ENCODE measurements at regions not wholly inside any gene's neighbourhood (a gene's known extent, or its start where the extent isn't known, plus 50 kb on each side); places are given as distances from the start of the nearest gene placed in this dataset.

DNA sequence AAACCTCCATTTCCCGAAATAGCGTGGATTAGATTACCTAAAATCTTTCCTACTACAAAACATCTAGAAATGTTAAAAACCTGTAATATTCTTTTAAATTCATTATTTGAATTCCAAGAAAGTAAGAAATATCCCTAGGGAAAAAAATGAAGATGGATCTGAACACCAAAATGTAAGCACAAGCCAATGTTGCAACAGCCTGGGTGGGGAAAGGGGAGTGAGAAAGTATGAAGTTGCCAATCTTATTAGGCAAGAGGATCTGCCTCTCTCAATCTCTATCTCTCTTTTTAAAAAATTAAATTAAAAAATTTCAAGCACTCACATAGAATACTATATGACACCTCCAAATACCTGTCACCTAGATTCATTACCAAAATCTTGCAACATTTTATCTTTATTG is 74.9 kb upstream of the IRF2BP2 start:
- CTCF ChIA-PET, result no interaction called here
- POLR2A ChIA-PET, result no interaction called here

- CTCF ChIA-PET, result no interaction called here
- POLR2A ChIA-PET, result no interaction called here
These were observed 74.1 kb upstream of the IRF2BP2 start for GRCh38 chr1:234683861-234684632.

GRCh38 chr1:234683127-234683860 is 73.3 kb upstream of the IRF2BP2 start:
- ChIA-PET CTCF (no interaction called here), POLR2A (no interaction called here)

- CTCF ChIA-PET, result no interaction called here
- POLR2A ChIA-PET, result no interaction called here
These were observed 72.0 kb upstream of the IRF2BP2 start for GRCh38 chr1:234681990-234682389.

GRCh38 chr1:234681065-234681464 is 71.1 kb upstream of the IRF2BP2 start:
- POLR2A ChIA-PET, result no interaction called here
- CTCF ChIA-PET, result no interaction called here

GRCh38 chr1:234680331-234680904 is 70.4 kb upstream of the IRF2BP2 start:
- POLR2A ChIA-PET, result no interaction called here

DNA sequence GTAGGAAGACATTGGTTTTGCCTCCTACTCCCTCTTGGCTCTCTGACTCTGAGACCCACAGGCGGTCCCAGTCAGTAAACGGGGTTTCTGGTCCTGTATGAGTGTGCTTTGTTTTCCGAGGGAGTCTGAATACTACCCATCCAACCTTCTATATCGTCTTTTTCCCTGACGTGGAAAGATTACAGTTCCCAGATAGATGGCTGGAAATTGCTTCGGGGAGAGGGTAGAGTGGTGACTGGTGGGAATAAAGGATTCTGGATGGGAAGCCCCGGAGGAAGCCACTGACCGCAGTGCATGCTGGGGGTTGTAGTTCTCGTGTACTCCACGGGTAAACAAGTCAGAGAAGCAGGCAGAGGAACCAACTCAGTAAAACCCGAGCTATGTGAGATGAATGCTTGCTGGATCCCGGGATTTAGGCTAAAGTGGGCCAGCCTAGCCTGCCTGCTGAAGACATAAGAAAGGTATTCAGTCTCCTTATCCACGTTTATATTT is 66.2 kb upstream of the IRF2BP2 start:
- ChIA-PET POLR2A (no interaction called here), CTCF (no interaction called here)

More at GRCh38 chr1:234680331-234680904, 70.4 kb upstream of the IRF2BP2 start:
- CTCF ChIA-PET, result no interaction called here

DNA sequence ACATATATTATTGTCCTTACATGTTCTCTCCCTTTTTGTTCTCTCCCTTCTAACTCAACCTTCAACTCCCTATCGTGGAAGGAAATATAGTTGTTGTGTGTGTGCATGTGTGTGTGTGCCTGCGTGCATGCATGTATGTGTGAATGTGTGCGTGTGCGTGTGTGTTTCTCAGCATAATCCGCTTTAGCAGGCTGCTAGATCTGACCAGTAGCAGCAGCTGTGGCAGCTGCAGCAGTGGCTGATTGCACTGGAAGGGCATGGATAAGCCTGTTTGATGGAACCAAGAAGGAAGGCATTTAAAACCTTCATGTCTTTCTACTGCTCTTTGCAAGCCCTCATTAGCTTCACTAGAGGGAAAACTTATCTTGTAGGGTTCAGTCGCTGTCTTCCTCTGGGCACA is 65.6 kb upstream of the IRF2BP2 start:
- ChIA-PET POLR2A (no interaction called here), CTCF (no interaction called here)

GRCh38 chr1:234675006-234675405 is 65.0 kb upstream of the IRF2BP2 start:
- CTCF ChIA-PET, result no interaction called here
- POLR2A ChIA-PET, result no interaction called here

- CTCF ChIA-PET, result no interaction called here
- POLR2A ChIA-PET, result no interaction called here
These were observed 64.3 kb upstream of the IRF2BP2 start for GRCh38 chr1:234674218-234674815.

DNA sequence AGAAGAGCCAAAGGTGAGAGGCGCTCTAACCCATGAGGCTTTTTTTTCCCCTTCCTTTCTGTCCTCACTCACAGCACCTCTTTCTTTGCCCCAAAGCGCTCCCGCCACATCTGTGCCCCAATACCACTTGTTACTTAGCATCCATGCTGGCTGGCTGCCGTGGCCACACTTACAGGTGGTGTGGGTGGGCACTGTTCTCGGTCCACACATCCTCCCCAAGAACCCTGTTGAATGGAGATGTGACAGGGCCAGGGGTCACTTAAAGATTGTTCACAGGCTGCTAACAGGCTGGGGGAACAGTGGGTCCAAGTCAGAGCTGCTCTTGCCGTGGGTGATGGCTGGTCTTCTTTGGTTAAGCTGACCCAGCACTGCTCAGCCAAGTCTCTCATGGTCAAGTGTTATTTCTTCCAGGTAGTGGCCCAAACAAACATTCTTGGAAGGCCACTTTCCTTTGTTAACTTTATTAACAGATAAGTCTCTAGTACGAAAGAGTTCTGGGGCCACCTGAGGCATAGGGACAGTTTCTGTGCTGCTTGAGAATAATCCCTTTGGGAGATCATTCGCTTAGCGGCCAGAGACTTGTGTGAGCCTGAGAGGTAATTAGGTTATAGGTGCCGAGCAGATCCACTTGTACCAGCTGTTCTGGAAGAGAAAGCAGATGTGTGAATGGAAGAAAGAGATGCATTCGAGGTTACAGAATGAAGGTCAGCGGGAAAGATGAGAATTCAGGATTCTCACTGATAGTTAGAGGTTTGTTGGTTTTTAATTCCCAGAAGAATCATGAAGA is 62.6 kb upstream of the IRF2BP2 start:
- CTCF ChIA-PET, result no interaction called here
- POLR2A ChIA-PET, result no interaction called here

- ChIA-PET POLR2A (no interaction called here), CTCF (no interaction called here)
These were observed 61.1 kb upstream of the IRF2BP2 start for GRCh38 chr1:234670967-234671626.

GRCh38 chr1:234669499-234669898 is 59.5 kb upstream of the IRF2BP2 start:
- ChIA-PET POLR2A (no interaction called here), CTCF (no interaction called here)

GRCh38 chr1:234668577-234668955 is 58.6 kb upstream of the IRF2BP2 start:
- CTCF ChIA-PET, result interaction anchor here (1.0 kb wide), 1 partner anchor 12 kb away, joined by 3 read pairs; no protein-coding TSS in a partner anchor
- POLR2A ChIA-PET, result interaction anchor here (1.0 kb wide), 1 partner anchor 56 kb away, joined by 3 read pairs; no protein-coding TSS in a partner anchor

DNA sequence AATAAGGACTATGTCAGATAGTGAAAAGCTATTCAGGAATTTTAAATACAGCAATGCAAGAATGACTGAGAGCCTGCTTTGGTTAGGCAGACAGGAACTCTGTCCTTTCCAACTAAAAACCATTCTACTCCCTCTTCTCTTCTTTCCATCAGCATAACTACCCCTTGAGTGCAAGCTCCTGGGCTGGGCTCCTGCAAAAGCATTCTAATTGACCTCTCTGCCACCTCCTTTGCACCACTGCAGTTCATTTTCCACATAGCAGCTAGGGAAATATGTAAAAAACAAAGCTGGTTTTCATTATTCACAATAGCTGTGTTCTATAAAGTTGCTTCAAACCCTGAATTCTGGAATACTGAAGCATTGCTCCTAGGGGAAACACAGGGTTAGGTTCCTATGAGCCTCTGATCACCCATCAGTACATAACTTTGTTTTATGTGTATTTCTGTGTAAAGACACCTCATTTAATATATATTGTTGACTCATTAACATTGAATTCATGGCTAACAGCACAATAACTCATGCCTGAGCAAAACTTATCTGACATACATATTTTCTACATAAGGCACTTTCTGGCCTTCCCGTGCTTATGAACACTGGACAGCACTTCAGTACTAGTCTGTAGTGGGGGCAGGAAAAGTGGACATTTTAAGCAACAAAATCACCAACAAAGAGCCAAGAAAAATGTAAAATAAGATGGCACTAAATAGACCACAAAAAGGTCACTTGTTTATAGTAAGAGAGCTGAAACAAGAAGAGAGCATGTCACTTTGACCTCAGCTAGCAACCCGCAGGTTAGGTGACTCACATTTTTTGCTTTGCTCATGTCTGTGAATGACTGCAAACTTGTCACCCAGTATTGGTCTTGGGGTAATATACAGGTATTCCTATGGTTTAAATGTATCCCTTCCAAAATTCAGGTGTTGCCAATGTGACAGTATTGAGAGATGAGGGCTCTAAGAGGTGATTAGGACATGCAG is 57.9 kb upstream of the IRF2BP2 start:
- ChIA-PET POLR2A (interaction anchor here (1.0 kb wide), 1 partner anchor 56 kb away, joined by 3 read pairs; no protein-coding TSS in a partner anchor), CTCF (interaction anchor here (1.0 kb wide), 1 partner anchor 11 kb away, joined by 3 read pairs; no protein-coding TSS in a partner anchor)

GRCh38 chr1:234666761-234667160 is 56.8 kb upstream of the IRF2BP2 start:
- POLR2A ChIA-PET, result interaction anchor here (0.6 kb wide), 1 partner anchor 350 kb away, joined by 3 read pairs; no protein-coding TSS in a partner anchor
- CTCF ChIA-PET, result no interaction called here

DNA sequence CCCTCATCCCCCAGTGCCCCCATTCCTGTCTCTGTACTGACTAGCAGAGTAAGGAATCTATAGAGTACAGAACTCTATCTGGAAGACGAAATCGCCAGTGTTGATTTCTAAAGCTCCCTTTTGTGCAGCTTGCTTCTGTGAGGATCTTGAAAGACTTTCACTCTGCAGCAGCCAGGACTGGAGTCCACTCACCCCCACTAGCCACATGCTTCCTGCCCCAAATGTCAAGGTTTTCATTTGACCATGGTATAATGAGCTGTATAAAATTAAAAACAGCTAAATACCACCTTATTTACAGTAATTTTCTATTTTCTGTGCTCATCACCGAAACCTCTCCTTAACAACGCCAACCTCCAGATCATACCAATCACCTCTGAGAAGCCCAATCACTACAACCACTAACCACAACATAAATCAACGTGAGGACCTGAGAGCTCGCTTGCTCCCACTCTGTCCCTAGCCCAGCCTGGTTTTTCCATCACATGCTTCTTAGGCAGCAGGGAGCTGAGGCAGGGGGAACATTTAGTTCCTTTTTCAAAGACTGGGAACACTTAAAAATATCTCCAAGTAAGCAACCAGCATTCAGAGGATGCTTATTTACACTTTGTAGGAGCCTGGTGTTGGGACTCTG is 56.1 kb upstream of the IRF2BP2 start:
- CTCF ChIA-PET, result no interaction called here
- POLR2A ChIA-PET, result no interaction called here

GRCh38 chr1:234662148-234662547 is 52.2 kb upstream of the IRF2BP2 start:
- CTCF ChIA-PET, result interaction anchor here (0.6 kb wide), 1 partner anchor 371 kb away, joined by 4 read pairs; no protein-coding TSS in a partner anchor
- POLR2A ChIA-PET, result no interaction called here

Measured in activated CD8-positive, alpha-beta memory T cell treated with anti-CD3 and anti-CD28 coated beads for 36 hours (primary cell).